ENCODE measurements at regions not wholly inside any gene's neighbourhood (a gene's known extent, or its start where the extent isn't known, plus 50 kb on each side); places are given as distances from the start of the nearest gene placed in this dataset.
A peak's percentile ranks its signal among the peaks of the same experiment; 100 is the strongest.

- DNase-seq, result no peak
Observed at GRCh38 chr17:68812876-68813584, 142.2 kb downstream of the ABCA8 start.

GRCh38 chr17:68809148-68809547, 146.0 kb downstream of the ABCA8 start:
- no peak for DNase-seq

- DNase-seq, result no peak
Observed at GRCh38 chr17:68807998-68808772, 147.0 kb downstream of the ABCA8 start.

- DNase-seq, result no peak
Observed at GRCh38 chr17:68805609-68806008, 149.6 kb downstream of the ABCA8 start.

GRCh38 chr17:68804777-68805520, 150.2 kb downstream of the ABCA8 start:
- no peak for DNase-seq

- no peak for DNase-seq
Observed at GRCh38 chr17:68803164-68803929, 151.8 kb downstream of the ABCA8 start.

GRCh38 chr17:68801335-68802247, 153.6 kb downstream of the ABCA8 start:
- no peak for DNase-seq

GRCh38 chr17:68800751-68801150, 154.4 kb downstream of the ABCA8 start:
- DNase-seq, result no peak

GRCh38 chr17:68794636-68795434, 160.4 kb downstream of the ABCA8 start:
- DNase-seq, result peak; percentile 59

- DNase-seq, result no peak
Observed at GRCh38 chr17:68792873-68793272, 162.3 kb downstream of the ABCA8 start.

- no peak for DNase-seq
Observed at GRCh38 chr17:68792042-68792685, 163.0 kb downstream of the ABCA8 start.

GRCh38 chr17:68790931-68791330, 164.3 kb downstream of the ABCA8 start:
- DNase-seq, result no peak

- DNase-seq, result no peak
Observed at GRCh38 chr17:68790492-68790891, 164.7 kb downstream of the ABCA8 start.

- DNase-seq, result no peak
Observed at GRCh38 chr17:68789203-68789962, 165.8 kb downstream of the ABCA8 start.

GRCh38 chr17:68785565-68786486, 169.4 kb downstream of the ABCA8 start:
- no peak for DNase-seq

- DNase-seq, result no peak
Observed at GRCh38 chr17:68784431-68784830, 170.8 kb downstream of the ABCA8 start.

GRCh38 chr17:68783861-68784260, 171.3 kb downstream of the ABCA8 start:
- DNase-seq, result no peak

GRCh38 chr17:68782789-68783188, 172.4 kb downstream of the ABCA8 start:
- DNase-seq, result no peak
